ENCODE measurements at regions not wholly inside any gene's neighbourhood (a gene's known extent, or its start where the extent isn't known, plus 50 kb on each side); places are given as distances from the start of the nearest gene placed in this dataset.

GRCh38 chr1:17994046-17994445 lies 113.6 kb upstream of the IGSF21 start:
- Histone ChIP-seq H4K91ac (ENCODE audit: insufficient read length, low read depth, low read length) (no peak overlapping the region), H2AFZ (ENCODE audit: low read length) (no peak overlapping the region)
- no peak for DNase-seq

More at GRCh38 chr1:17994046-17994445, 113.6 kb upstream of the IGSF21 start:
- no CpG with 5 or more reads among the region's 5 CpGs for WGBS (ENCODE audit: extremely low coverage, insufficient read length, low lambda C conversion rate)
- Histone ChIP-seq H2BK12ac (ENCODE audit: insufficient read length, low read depth, low read length) (no peak overlapping the region), H3K9me3 (ENCODE audit: control insufficient read depth, low read depth, low read length) (no peaks in the 10 kb centered on the region), H3T11ph (ENCODE audit: low read length) (no peak overlapping the region), H2BK15ac (ENCODE audit: low read depth, low read length) (no peak overlapping the region), H3K23me2 (ENCODE audit: insufficient read length, low read depth, low read length, poor library complexity, severe bottlenecking) (no peaks in the 10 kb centered on the region), H3K56ac (ENCODE audit: insufficient read length, low read depth, low read length) (no peak overlapping the region), H2BK20ac (ENCODE audit: low read depth, low read length, poor library complexity, severe bottlenecking) (no peak overlapping the region), H3K27ac (ENCODE audit: insufficient read length, low read depth, low read length) (no peak overlapping the region), H4K5ac (ENCODE audit: insufficient read length, low read depth, low read length) (no peak overlapping the region), H3K14ac (ENCODE audit: insufficient read depth, low read length) (no peak overlapping the region), H2BK120ac (ENCODE audit: low read depth, low read length, poor library complexity, severe bottlenecking) (no peak overlapping the region), H3K4me1 (ENCODE audit: insufficient read depth, low read length) (no peaks in the 10 kb centered on the region), H3K4ac (ENCODE audit: low read depth, low read length) (no peak overlapping the region), H3K4me2 (ENCODE audit: insufficient read depth, insufficient read length, low read length) (no peak overlapping the region), H2AK5ac (ENCODE audit: insufficient read length, low read length) (no peak overlapping the region), H3K18ac (ENCODE audit: insufficient read length, low read depth, low read length) (no peak overlapping the region), H2BK5ac (ENCODE audit: insufficient read length, low read length) (no peak overlapping the region), H4K8ac (replicated peaks; ENCODE audit: insufficient read length, low read depth, low read length) (no peak overlapping the region), H3K27me3 (ENCODE audit: insufficient read depth, low read length) (no peaks in the 10 kb centered on the region), H3K9ac (ENCODE audit: extremely low read depth, insufficient read length, low read length) (no peak overlapping the region), H3K79me2 (ENCODE audit: insufficient read depth, low read length) (no peaks in the 10 kb centered on the region), H3K23ac (ENCODE audit: insufficient read length, low read depth, low read length) (no peak overlapping the region), H3K79me1 (ENCODE audit: insufficient read depth, low read depth, low read length, poor library complexity, severe bottlenecking) (no peaks in the 10 kb centered on the region), H4K20me1 (ENCODE audit: control insufficient read depth, insufficient read depth, insufficient read length) (no peaks in the 10 kb centered on the region)
- Mint-ChIP-seq H3K4me1 (no peaks in the 10 kb centered on the region; a peak in 1 of 4 replicates), H3K4me3 (no peak overlapping the region), H3K27ac (no peak overlapping the region; a peak in 1 of 7 replicates), H3K36me3 (ENCODE audit: insufficient read depth in 1 of 3, low read depth in 3 of 3) (no peaks in the 10 kb centered on the region), H3K27me3 (ENCODE audit: low read depth) (peaks cover 23% of the 10 kb centered on the region), H3K9me3 (no peaks in the 10 kb centered on the region)
- no peak for TF ChIP-seq CTCF (conservative IDR thresholded peaks at IDR 0.05)

Measured in H9 (cell line).